Mammary epithelial cell (primary cell): ENCODE measurements at regions not wholly inside any gene's neighbourhood (a gene's known extent, or its start where the extent isn't known, plus 50 kb on each side); places are given as distances from the start of the nearest gene placed in this dataset.

Source experiments
- CTCF ChIP-seq, 2 donors: IDR thresholded peaks in 1 of 2; conservative IDR thresholded peaks in 1 of 2; 2 replicates each; pipeline ENCODE4 v1.5.1; 2011 to 2012; ENCODE audit warnings: inconsistent platforms in 2 of 2, low read length in 2 of 2, mild to moderate bottlenecking in 2 of 2, control low read depth in 1 of 2, low read depth in 1 of 2; ENCODE audit not compliant: insufficient read depth in 1 of 2; ENCODE audit errors: extremely low read depth in 1 of 2
- EZH2 ChIP-seq: IDR thresholded peaks from 2 replicates; pipeline ENCODE4 v1.6.1; 2012; ENCODE audit warnings: low read length, inconsistent platforms, borderline replicate concordance

GRCh38 chr4:148934926-148935578 is 492.8 kb upstream of the NR3C2 start:
- TF ChIP-seq CTCF (conservative IDR thresholded peaks at IDR 0.05 in 1 of 2, IDR thresholded peaks at IDR 0.05 in 1 of 2; ENCODE audit: extremely low read depth in 1 of 2, insufficient read depth in 1 of 2, low read depth in 1 of 2, low read length in 2 of 2) = no peak
- TF ChIP-seq EZH2 = no peak
